DND-41 (cell line): ENCODE measurements at regions not wholly inside any gene's neighbourhood (a gene's known extent, or its start where the extent isn't known, plus 50 kb on each side); places are given as distances from the start of the nearest gene placed in this dataset.

Experiments
- ATAC-seq: fragments of 200-7000 bp; cut with Tn5 transposase; 3 replicates; pipeline ENCODE4 v1.9.1; 2021; ENCODE audit warnings: low read depth; ENCODE audit not compliant: insufficient read depth
- DNase-seq: peaks from one replicate; pipeline ENCODE4 v3.0.0-alpha.2; 2020
- H2AFZ ChIP-seq: 2 replicates; pipeline ENCODE4 v1.6.0; 2012; ENCODE audit warnings: low read depth, low read length
- H3K27ac ChIP-seq: 2 replicates; pipeline ENCODE4 v1.5.1; 2012; ENCODE audit warnings: low read length, inconsistent platforms
- H3K27me3 ChIP-seq: fragments of 200-600 bp; sonication (generic); 2 replicates; pipeline ENCODE4 v1.6.0; 2012; ENCODE audit warnings: low read length, mild to moderate bottlenecking, inconsistent platforms; ENCODE audit not compliant: insufficient read depth, poor library complexity
- H3K36me3 ChIP-seq: 2 replicates; pipeline ENCODE4 v1.5.1; 2012; ENCODE audit warnings: low read length, inconsistent platforms; ENCODE audit not compliant: insufficient read depth
- H3K4me1 ChIP-seq: 2 replicates; pipeline ENCODE4 v1.5.1; 2012; ENCODE audit warnings: mild to moderate bottlenecking, low read length; ENCODE audit not compliant: insufficient read depth
- H3K4me2 ChIP-seq: 2 replicates; pipeline ENCODE4 v1.6.0; 2012; ENCODE audit warnings: mild to moderate bottlenecking, moderate library complexity, low read length, inconsistent platforms; ENCODE audit not compliant: insufficient read depth
- H3K4me3 ChIP-seq, 2 experiments: fragments of 200-600 bp in 1 of 2; shearing (Covaris generic) in 1 of 2; 2 replicates each; pipeline ENCODE4 v1.5.1; 2012 to 2016; ENCODE audit warnings: inconsistent platforms in 2 of 2, low read length in 2 of 2, mild to moderate bottlenecking in 2 of 2, low read depth in 1 of 2, moderate library complexity in 1 of 2
- H3K79me2 ChIP-seq: 2 replicates; pipeline ENCODE4 v1.6.0; 2012; ENCODE audit warnings: low read length, inconsistent platforms; ENCODE audit not compliant: insufficient read depth
- H3K9ac ChIP-seq: 2 replicates; pipeline ENCODE4 v1.6.0; 2012; ENCODE audit warnings: low read depth, mild to moderate bottlenecking, inconsistent platforms, low read length, moderate library complexity
- H3K9me3 ChIP-seq: 2 replicates; pipeline ENCODE4 v1.5.1; 2012; ENCODE audit warnings: low read length, moderate library complexity, mild to moderate bottlenecking, inconsistent platforms; ENCODE audit not compliant: insufficient read depth, severe bottlenecking
- H4K20me1 ChIP-seq: 2 replicates; pipeline ENCODE4 v1.6.0; 2012; ENCODE audit warnings: low read length; ENCODE audit not compliant: insufficient read depth
- EZH2 ChIP-seq: IDR thresholded peaks from 3 replicates; pipeline ENCODE4 v1.6.1; 2012; ENCODE audit warnings: borderline replicate concordance, low read depth, mild to moderate bottlenecking, moderate library complexity, low read length, inconsistent platforms; ENCODE audit not compliant: severe bottlenecking
- TF ChIP-seq, protein P1 (sequence below): IDR thresholded peaks from 2 replicates; pipeline ENCODE4 v1.5.1; 2012; ENCODE audit warnings: borderline replicate concordance, low read length, moderate library complexity, mild to moderate bottlenecking; ENCODE audit not compliant: poor library complexity, severe bottlenecking; ENCODE audit errors: extremely low read depth

DNA sequence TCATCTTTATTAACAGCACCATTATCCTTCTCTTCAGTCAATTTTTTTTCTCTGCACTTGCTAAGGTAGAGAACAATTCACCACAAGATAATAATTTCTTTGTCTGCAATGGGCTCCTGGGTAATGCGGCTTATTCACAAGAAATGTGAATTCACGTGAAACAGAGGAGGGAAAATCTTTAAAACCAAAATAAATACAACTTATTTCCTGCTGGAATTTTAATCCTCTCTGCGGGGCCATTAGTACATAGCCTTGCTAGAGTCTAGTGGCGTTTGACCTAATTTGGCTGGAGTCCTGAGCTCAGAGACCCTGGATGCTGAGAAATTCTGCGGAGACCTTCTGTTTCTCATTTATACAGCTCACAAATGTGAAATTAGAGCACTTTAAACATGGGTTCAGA lies 319.3 kb upstream of the MMADHC start:
- H3K4me1 ChIP-seq, result no peaks in the 10 kb centered on the region
- TF ChIP-seq EZH2, result no peak
- TF ChIP-seq, protein P1, sequence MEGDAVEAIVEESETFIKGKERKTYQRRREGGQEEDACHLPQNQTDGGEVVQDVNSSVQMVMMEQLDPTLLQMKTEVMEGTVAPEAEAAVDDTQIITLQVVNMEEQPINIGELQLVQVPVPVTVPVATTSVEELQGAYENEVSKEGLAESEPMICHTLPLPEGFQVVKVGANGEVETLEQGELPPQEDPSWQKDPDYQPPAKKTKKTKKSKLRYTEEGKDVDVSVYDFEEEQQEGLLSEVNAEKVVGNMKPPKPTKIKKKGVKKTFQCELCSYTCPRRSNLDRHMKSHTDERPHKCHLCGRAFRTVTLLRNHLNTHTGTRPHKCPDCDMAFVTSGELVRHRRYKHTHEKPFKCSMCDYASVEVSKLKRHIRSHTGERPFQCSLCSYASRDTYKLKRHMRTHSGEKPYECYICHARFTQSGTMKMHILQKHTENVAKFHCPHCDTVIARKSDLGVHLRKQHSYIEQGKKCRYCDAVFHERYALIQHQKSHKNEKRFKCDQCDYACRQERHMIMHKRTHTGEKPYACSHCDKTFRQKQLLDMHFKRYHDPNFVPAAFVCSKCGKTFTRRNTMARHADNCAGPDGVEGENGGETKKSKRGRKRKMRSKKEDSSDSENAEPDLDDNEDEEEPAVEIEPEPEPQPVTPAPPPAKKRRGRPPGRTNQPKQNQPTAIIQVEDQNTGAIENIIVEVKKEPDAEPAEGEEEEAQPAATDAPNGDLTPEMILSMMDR, result no peak
- H3K4me3 ChIP-seq, result no peak overlapping the region
- H2AFZ ChIP-seq, result no peak overlapping the region
- no peak overlapping the region for H3K9ac ChIP-seq
- H3K27ac ChIP-seq, result no peak overlapping the region
- no peaks in the 10 kb centered on the region for H3K79me2 ChIP-seq
- no peak overlapping the region for H3K4me2 ChIP-seq
- no peak for ATAC-seq
- no peaks in the 10 kb centered on the region for H3K36me3 ChIP-seq
- H3K27me3 ChIP-seq, result peaks cover 17% of the 10 kb centered on the region
- no peaks in the 10 kb centered on the region for H4K20me1 ChIP-seq
- H3K9me3 ChIP-seq, result no peaks in the 10 kb centered on the region
- DNase-seq, result no peak

DNA sequence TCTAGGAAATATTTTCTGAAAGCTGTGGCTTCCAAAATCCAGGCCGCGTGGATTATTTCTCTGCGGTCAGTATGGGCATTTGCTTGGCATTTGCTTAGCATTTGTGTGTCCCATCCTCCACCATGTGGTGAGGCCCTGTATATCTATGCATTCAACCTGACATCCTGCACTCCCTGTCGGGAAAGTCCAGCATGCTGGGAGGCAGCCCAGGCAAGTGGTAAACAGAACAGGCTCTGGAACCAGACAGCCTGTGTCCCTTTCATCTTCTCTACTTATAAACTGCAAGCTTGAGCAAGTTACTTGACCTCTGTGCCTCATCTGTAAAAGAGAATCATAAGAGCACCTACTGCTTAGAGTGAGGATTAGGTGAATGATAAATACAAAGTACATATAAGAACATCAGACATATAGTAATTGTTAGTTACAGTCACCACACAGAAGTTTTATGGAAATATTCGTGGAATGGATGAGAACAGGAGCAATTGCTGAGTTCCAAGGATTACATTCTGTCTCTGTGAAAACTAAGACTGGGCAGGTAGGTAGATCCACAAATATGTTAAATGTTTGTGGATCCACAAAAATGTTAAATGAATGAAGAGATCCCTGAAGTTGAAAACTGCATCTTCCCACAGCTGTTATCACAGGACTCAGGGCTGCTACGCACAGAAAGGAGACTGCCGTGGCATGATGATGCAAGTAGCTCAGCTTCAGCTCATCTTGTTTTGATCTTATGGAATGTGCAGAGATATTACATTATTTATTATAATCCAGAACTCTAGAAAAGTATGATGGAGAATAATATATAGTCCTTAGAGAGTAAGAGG lies 317.0 kb upstream of the MMADHC start:
- TF ChIP-seq EZH2, result no peak
- TF ChIP-seq, protein P1, result no peak
- Histone ChIP-seq H3K4me2 (no peak overlapping the region), H3K4me1 (no peaks in the 10 kb centered on the region), H3K9me3 (no peaks in the 10 kb centered on the region), H3K27me3 (peaks cover 27% of the 10 kb centered on the region), H2AFZ (no peak overlapping the region), H3K79me2 (no peaks in the 10 kb centered on the region), H3K4me3 (no peak overlapping the region), H3K9ac (no peak overlapping the region), H3K27ac (no peak overlapping the region), H4K20me1 (no peaks in the 10 kb centered on the region), H3K36me3 (no peaks in the 10 kb centered on the region)
- DNase-seq (no peak), ATAC-seq (no peak)

DNA sequence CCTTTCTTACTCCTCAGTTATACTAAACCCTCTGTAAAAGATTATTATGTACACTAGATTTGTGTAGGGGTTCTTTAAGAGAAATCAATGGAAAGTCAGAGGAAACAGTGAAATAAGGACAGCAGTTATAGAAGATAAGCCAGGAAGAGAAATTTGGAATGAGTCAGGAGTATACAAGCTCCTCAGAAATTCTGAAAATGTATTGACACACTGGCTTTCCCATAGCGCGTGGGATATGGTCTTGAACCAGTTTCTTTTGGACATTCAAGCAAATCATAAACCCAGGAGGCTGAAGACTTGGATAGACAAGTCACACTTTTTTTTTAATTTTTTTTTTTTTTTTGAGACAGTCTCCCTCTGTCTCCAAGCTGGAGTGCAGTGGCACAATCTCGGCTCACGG lies 316.1 kb upstream of the MMADHC start:
- no peaks in the 10 kb centered on the region for H3K36me3 ChIP-seq
- no peak overlapping the region for H3K4me3 ChIP-seq
- peaks cover 33% of the 10 kb centered on the region for H3K27me3 ChIP-seq
- H3K27ac ChIP-seq, result no peak overlapping the region
- H2AFZ ChIP-seq, result no peak overlapping the region
- no peaks in the 10 kb centered on the region for H4K20me1 ChIP-seq
- DNase-seq, result no peak
- H3K79me2 ChIP-seq, result no peaks in the 10 kb centered on the region
- H3K4me2 ChIP-seq, result no peak overlapping the region
- no peak for ATAC-seq
- no peaks in the 10 kb centered on the region for H3K4me1 ChIP-seq
- no peaks in the 10 kb centered on the region for H3K9me3 ChIP-seq
- TF ChIP-seq, protein P1, result no peak
- no peak for TF ChIP-seq EZH2
- no peak overlapping the region for H3K9ac ChIP-seq

DNA sequence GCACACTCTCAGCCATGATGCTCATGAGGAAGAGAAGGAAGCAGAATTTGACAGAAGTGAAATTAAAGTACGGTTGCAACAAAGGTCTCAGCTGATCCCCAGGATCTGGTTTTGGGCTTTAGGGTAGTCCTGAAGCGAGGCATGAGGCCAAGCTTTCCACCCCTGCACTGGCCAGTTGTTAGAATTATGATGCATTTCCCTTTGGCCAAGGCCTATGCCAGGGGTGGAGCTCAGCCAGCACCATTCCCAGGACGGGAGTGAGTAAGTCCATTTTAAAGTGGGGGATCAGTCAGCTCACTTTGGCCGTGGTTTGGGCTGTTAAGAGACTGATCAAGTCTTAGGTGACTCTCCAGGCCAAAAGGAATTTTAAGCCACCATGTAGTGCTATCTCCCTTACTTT lies 314.5 kb upstream of the MMADHC start:
- H2AFZ ChIP-seq, result no peak overlapping the region
- H4K20me1 ChIP-seq, result 0 out of 2 replicates have a peak, but pooled peaks cover 2% of the 10 kb centered on the region

More for the DNA sequence above, 314.5 kb upstream of the MMADHC start:
- no peaks in the 10 kb centered on the region for H3K36me3 ChIP-seq
- no peak overlapping the region for H3K4me3 ChIP-seq
- H3K27me3 ChIP-seq, result peaks cover 46% of the 10 kb centered on the region
- ATAC-seq (no peak), DNase-seq (no peak)
- TF ChIP-seq EZH2, result no peak
- TF ChIP-seq, protein P1, result no peak
- H3K4me1 ChIP-seq, result no peaks in the 10 kb centered on the region
- no peak overlapping the region for H3K4me2 ChIP-seq
- no peak overlapping the region for H3K9ac ChIP-seq
- H3K9me3 ChIP-seq, result no peaks in the 10 kb centered on the region
- no peaks in the 10 kb centered on the region for H3K79me2 ChIP-seq
- H3K27ac ChIP-seq, result no peak overlapping the region
